Heart left ventricle (tissue), 16 donors: ENCODE measurements at regions not wholly inside any gene's neighbourhood (a gene's known extent, or its start where the extent isn't known, plus 50 kb on each side); places are given as distances from the start of the nearest gene placed in this dataset.
A peak's percentile ranks its signal among the peaks of the same experiment; 100 is the strongest.

Experiments used
- ATAC-seq, 4 donors: fragments of 200-7000 bp; cut with Tn5 transposase; one replicate each; pipeline ENCODE4 v1.9.1; 2020 to 2022; ENCODE audit warnings: moderate library complexity in 4 of 4, mild to moderate bottlenecking in 3 of 4, moderate number of reproducible peaks in 1 of 4
- DNase-seq, 5 donors: peaks; one replicate each; pipeline ENCODE4 v3.0.0-alpha.2; 2020
- H3K27ac ChIP-seq, 12 donors: fragments of 200-600 bp; sonication (generic) in 4 of 12; one replicate each; pipeline versions ENCODE4 v1.5.0 to v1.8.0; 2016 to 2022; ENCODE audit warnings: mild to moderate bottlenecking in 2 of 12
- H3K27me3 ChIP-seq, 9 donors: fragments of 200-600 bp; sonication (generic) in 2 of 9; one replicate each; pipeline versions ENCODE4 v1.5.1 to v1.8.0; 2016 to 2022; ENCODE audit warnings: mild to moderate bottlenecking in 3 of 9
- H3K36me3 ChIP-seq, 9 donors: fragments of 200-600 bp; sonication (generic) in 2 of 9; one replicate each; pipeline versions ENCODE4 v1.5.0 to v1.8.0; 2018 to 2022; ENCODE audit warnings: mild to moderate bottlenecking in 2 of 9
- H3K4me1 ChIP-seq, 12 donors: fragments of 200-600 bp; sonication (generic) in 4 of 12; one replicate each; pipeline versions ENCODE4 v1.5.0 to v1.8.0; 2016 to 2022; ENCODE audit warnings: mild to moderate bottlenecking in 3 of 12
- H3K4me3 ChIP-seq, 12 donors: fragments of 200-600 bp; sonication (generic) in 4 of 12; one replicate each; pipeline versions ENCODE4 v1.5.0 to v1.8.0; 2017 to 2022; ENCODE audit warnings: mild to moderate bottlenecking in 9 of 12, moderate library complexity in 4 of 12
- H3K9me3 ChIP-seq, 12 donors: fragments of 200-600 bp; sonication (generic) in 4 of 12; one replicate each; pipeline versions ENCODE4 v1.5.0 to v1.8.0; 2016 to 2022; ENCODE audit warnings: mild to moderate bottlenecking in 1 of 12
- CTCF ChIP-seq, 12 donors: fragments of 200-600 bp; sonication (generic) in 4 of 12; IDR thresholded peaks; one replicate each; pipeline versions ENCODE4 v1.5.0 to v1.8.0; 2018 to 2022; ENCODE audit warnings: antibody characterized with exemption in 12 of 12, mild to moderate bottlenecking in 5 of 12
- POLR2A ChIP-seq, 2 donors: fragments of 450-650 bp; IDR thresholded peaks; one replicate each; pipeline ENCODE4 v1.6.1; 2017; ENCODE audit warnings: antibody characterized with exemption in 2 of 2, mild to moderate bottlenecking in 2 of 2, moderate library complexity in 2 of 2
- WGBS, 4 donors: extraction: QIAGEN DNeasy Blood & Tissue Kit in 2 of 4; methylation state at CpG; one replicate each; pipeline versions ENCODE4 v1.1.5 to v1.1.7; 2013 to 2018; 5-methylcytosine and 5-hydroxymethylcytosine counted together
- intact Hi-C, 10 donors: fragments of 100-400 bp; cut with DNase I; formaldehyde crosslinking; loops; one replicate each; pipeline versions ENCODE4 v1.11.1 to v1.14.2; 2022
- donor health status: ischemic (EF 13 %, LVEDD 7.1; RV severe dilation, severe dysfunction).
- donor health status: healthy with polysubstance abuse.
- donor health status: DM: no; HTN: yes; CAD: no.
- donor health status: DM: no; HTN: no; CAD: no.
- donor health status: ischemic (EF 25% LVEDD 6.9; RV normal size, moderate dysfunction).
- donor health status: ischemic (EF 25% LVEDD 5.7; RV mildly dilated, moderate dysfunction).
- donor health status: healthy.
- donor health status: DM: yes; HTN: yes; CAD: no.
- donor health status: ischemic (EF 35%, LVEDD 5.7; RV mildly dilated, moderate dysfunction).
- donor health status: nonischemic (EF 11% LVEDD 7.7; RV severe dilation, severe dysfunction).
- donor health status: DM: yes; HTN: yes; CAD: no.
- donor health status: PGD.
- donor health status: ischemic (EF 29% LVEDD 5.4; RV normal size, mild dysfunction).
- donor health status: nonischemic (EF 23%, LVEDD 6.1; RV moderate dilation, normal function).

DNA sequence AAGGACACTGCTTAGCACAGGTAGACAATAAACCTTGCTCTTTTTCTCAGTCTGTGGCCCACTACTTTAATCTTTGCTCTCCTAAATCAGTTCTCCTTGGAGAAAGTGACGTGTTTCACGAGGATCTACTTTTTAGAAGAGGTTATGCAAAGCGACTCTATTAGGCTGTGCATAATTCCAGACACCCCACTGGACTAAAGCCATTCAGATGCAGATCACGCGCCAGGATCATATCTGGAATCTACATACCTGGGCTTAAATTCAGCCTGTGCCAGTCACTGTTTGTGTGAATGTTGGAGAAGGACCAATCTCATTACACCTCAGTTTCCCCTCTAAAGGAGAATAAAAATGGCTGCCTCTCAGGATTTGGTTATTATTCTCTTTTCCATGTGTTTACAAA is 413.0 kb upstream of the MYT1L start:
- 69 to 75% (median 73%) methylated on average over 5 of the region's 5 CpGs for WGBS, 4 donors
- ATAC-seq, result no peak
- no peaks in the 10 kb centered on the region for H3K9me3 ChIP-seq

GRCh38 chr2:2743164-2743571 is 412.1 kb upstream of the MYT1L start:
- TF ChIP-seq POLR2A (IDR thresholded peaks at IDR 0.05), result no peak
- no peak for TF ChIP-seq CTCF (IDR thresholded peaks at IDR 0.05)
- peak overlapping the region in 1 of 12 donors; percentile 1 for H3K27ac ChIP-seq
- DNase-seq, result peak; percentile 62 to 84 (median 74)

More for the DNA sequence above, 413.0 kb upstream of the MYT1L start:
- no peaks in the 10 kb centered on the region for H3K27me3 ChIP-seq
- TF ChIP-seq CTCF (IDR thresholded peaks at IDR 0.05) (no peak), POLR2A (IDR thresholded peaks at IDR 0.05) (no peak)
- no peaks in the 10 kb centered on the region for H3K36me3 ChIP-seq
- H3K27ac ChIP-seq, result no peak overlapping the region
- no peak overlapping the region for H3K4me3 ChIP-seq
- DNase-seq, result no peak
- intact Hi-C loops, result no loop called here
- no peaks in the 10 kb centered on the region for H3K4me1 ChIP-seq

GRCh38 chr2:2742726-2743125 is 411.7 kb upstream of the MYT1L start:
- H3K4me3 ChIP-seq, result no peak overlapping the region
- no peaks in the 10 kb centered on the region for H3K36me3 ChIP-seq
- no peaks in the 10 kb centered on the region for H3K4me1 ChIP-seq
- TF ChIP-seq POLR2A (IDR thresholded peaks at IDR 0.05) (no peak), CTCF (IDR thresholded peaks at IDR 0.05) (no peak)
- peak overlapping the region in 2 of 12 donors; percentile 9 to 26 for H3K27ac ChIP-seq
- no peaks in the 10 kb centered on the region for H3K9me3 ChIP-seq
- WGBS, 4 donors, result 28 to 72% (median 56%) methylated on average over 2 of the region's 2 CpGs
- no peak for DNase-seq
- H3K27me3 ChIP-seq, result no peaks in the 10 kb centered on the region
- intact Hi-C loops, result no loop called here
- peak in 1 of 4 donors; percentile 36 for ATAC-seq

More at GRCh38 chr2:2743164-2743571, 412.1 kb upstream of the MYT1L start:
- no peaks in the 10 kb centered on the region for H3K9me3 ChIP-seq
- intact Hi-C loops, result no loop called here
- H3K4me3 ChIP-seq, result no peak overlapping the region
- no peaks in the 10 kb centered on the region for H3K36me3 ChIP-seq
- peak; percentile 68 to 97 (median 90) for ATAC-seq
- H3K4me1 ChIP-seq, result no peaks in the 10 kb centered on the region
- WGBS, 4 donors, result 54 to 74% (median 59%) methylated on average over 5 to 6 of the region's 6 CpGs
- H3K27me3 ChIP-seq, result no peaks in the 10 kb centered on the region

DNA sequence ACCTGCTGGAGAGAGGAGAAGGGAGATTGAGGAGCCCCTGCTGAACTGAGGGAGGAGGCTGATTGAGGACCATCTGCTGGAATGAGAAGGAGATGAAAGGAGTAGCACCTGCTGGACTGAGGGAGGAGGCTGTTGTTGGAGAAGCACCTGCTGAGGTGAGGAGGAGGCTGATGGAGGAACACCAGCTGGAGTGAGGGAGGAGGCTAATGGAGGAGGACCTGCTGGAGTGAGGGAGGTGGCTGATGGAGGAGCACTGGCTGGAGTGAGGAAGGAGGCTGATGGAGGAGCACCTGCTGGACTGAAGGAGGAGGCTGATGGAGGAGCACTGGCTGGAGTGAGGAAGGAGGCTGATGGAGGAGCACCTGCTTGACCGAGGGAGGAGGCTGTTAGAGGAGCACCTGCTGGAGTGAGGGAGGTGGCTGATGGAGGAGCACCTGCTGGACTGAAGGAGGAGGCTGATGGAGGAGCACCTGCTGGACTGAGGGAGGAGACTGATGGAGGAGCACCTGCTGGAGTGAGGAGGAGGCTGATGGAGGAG is 409.2 kb upstream of the MYT1L start:
- Histone ChIP-seq H3K27ac (no peak overlapping the region), H3K9me3 (no peaks in the 10 kb centered on the region), H3K4me3 (no peak overlapping the region), H3K27me3 (no peaks in the 10 kb centered on the region), H3K4me1 (no peaks in the 10 kb centered on the region), H3K36me3 (no peaks in the 10 kb centered on the region)
- no peak for DNase-seq
- WGBS, 4 donors, result 78 to 87% (median 86%) methylated on average over 1 of the region's 1 CpG
- ATAC-seq, result no peak
- intact Hi-C loops, result no loop called here
- TF ChIP-seq POLR2A (IDR thresholded peaks at IDR 0.05) (no peak), CTCF (IDR thresholded peaks at IDR 0.05) (no peak)
